ENCODE measurements at regions not wholly inside any gene's neighbourhood (a gene's known extent, or its start where the extent isn't known, plus 50 kb on each side); places are given as distances from the start of the nearest gene placed in this dataset.
"Not testable (repeated sequence)": the region's sequence is repeated elsewhere in the genome, so short reads cannot be mapped to it uniquely, and the experiment has no call there.

GRCh38 chr13:54110597-54110996 is 1082.0 kb downstream of the OLFM4 start:
- Histone ChIP-seq H3K27me3 (no peaks in the 10 kb centered on the region), H3K27ac (no peak overlapping the region), H3K4me1 (no peaks in the 10 kb centered on the region), H3K36me3 (no peaks in the 10 kb centered on the region), H3K9me3 (no peaks in the 10 kb centered on the region), H3K4me3 (no peak overlapping the region)
- DNase-seq (no peak), ATAC-seq (no peak)
- intact Hi-C loops (cut with DNase I) = no loop called here
- TF ChIP-seq CTCF (IDR thresholded peaks at IDR 0.05) (no peak), POLR2A (IDR thresholded peaks at IDR 0.05) (no peak)

DNA sequence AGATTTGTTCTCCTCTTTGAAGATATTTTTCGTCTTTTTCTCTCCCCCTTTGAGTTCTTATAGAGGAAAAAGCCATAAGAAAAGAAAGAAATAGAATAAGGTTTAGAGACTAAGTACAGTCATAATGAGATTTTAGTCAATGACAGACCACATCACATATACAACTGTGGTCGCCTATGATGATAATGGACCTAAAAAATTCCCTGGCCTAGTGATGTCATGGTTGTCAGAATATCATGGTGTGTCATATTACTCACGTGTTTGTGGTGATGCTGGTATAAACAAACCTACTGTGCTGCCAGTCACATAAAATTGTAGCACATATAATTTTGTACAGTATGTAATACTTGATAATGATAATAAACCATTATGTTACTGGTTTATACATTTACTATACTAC is 1096.1 kb downstream of the OLFM4 start:
- Histone ChIP-seq H3K4me1 (no peaks in the 10 kb centered on the region), H3K36me3 (no peaks in the 10 kb centered on the region), H3K9me3 (no peaks in the 10 kb centered on the region), H3K4me3 (no peak overlapping the region), H3K27ac (no peak overlapping the region), H3K27me3 (no peaks in the 10 kb centered on the region)
- TF ChIP-seq CTCF (IDR thresholded peaks at IDR 0.05) (no peak), POLR2A (IDR thresholded peaks at IDR 0.05) (no peak)
- intact Hi-C loops (cut with DNase I) = no loop called here
- DNase-seq (no peak), ATAC-seq (no peak)
- WGBS, 4 donors = 65 to 71% (median 67%) methylated on average over 3 of the region's 3 CpGs

DNA sequence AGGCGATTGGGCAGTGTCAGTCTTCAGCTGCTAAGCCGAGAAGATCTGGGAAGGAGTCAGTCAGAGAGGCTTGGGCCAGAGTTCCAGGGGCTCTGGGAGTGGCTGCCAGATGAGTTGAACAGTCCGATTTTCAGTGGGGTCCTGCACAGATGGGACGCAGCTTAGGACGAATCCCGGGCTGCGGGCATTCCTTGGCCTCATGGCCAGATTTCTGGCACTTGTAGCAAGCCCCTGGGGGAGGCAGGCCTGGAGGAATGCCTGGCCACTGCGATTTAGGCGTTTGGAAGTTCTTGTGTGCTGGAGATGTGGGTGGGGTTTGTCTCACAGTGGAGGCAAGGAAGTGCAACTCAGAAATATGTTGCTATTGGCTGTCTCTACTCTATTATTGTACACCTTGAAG is 1102.3 kb downstream of the OLFM4 start:
- ATAC-seq; H3K36me3 ChIP-seq; DNase-seq; H3K4me3 ChIP-seq; H3K27ac ChIP-seq; intact Hi-C loops (cut with DNase I); H3K27me3 ChIP-seq; H3K9me3 ChIP-seq; H3K4me1 ChIP-seq: not testable (repeated sequence)
- 65 to 79% (median 74%) methylated on average over 9 of the region's 9 CpGs for WGBS, 4 donors

DNA sequence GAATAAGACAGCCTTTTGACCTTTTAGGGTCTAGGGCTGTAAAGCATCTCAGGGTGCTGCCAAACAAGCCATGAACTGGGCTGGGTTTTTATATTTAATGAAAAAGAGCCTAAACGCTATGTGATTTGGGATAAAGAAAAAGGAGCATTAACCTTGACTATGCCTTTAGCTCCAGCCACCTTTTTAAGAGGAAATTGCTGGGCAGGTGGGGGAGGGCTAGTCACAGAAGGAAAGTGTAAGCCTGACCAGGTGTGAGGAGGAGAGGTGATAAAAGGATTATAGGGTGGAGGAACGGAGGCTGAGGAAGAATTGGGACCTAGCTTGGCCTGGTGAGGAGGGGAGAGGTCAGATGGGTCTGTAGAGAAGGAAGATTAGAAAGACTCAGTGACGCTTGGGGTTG is 1102.8 kb downstream of the OLFM4 start:
- H3K27me3 ChIP-seq; intact Hi-C loops (cut with DNase I); H3K36me3 ChIP-seq; H3K4me3 ChIP-seq; ATAC-seq; H3K4me1 ChIP-seq; H3K9me3 ChIP-seq; DNase-seq; H3K27ac ChIP-seq: not testable (repeated sequence)
- 62 to 71% (median 69%) methylated on average over 3 of the region's 3 CpGs for WGBS, 4 donors

DNA sequence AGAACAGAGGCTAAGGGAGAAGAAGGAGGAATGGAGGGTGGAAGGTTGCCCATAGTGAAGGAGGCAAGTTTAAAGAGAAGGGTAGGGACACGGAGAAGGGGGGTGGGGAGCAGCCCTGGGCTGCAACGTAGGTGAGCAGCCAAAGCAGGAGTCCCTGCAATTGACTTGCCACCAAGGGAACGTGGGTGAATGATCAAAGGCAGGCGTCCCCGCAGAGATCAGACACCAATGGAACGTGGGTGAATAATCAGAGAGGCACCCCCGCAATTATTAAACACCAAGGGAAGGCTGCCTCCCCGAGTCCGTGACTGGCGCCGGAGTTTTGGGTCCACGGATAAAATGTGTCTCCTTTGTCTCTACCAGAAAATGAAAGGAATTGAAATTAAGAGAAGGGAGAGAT is 1103.5 kb downstream of the OLFM4 start:
- H3K27me3 ChIP-seq; H3K4me3 ChIP-seq; H3K4me1 ChIP-seq; H3K27ac ChIP-seq; DNase-seq; H3K36me3 ChIP-seq; ATAC-seq; H3K9me3 ChIP-seq; intact Hi-C loops (cut with DNase I): not testable (repeated sequence)
- WGBS, 4 donors = 88 to 92% (median 91%) methylated on average over 12 of the region's 12 CpGs

GRCh38 chr13:54132720-54133119 is 1104.1 kb downstream of the OLFM4 start:
- H3K4me1 ChIP-seq; H3K36me3 ChIP-seq; intact Hi-C loops (cut with DNase I); H3K27ac ChIP-seq; DNase-seq; H3K4me3 ChIP-seq; H3K27me3 ChIP-seq; ATAC-seq; H3K9me3 ChIP-seq: not testable (repeated sequence)
- 78 to 84% (median 81%) methylated on average over 9 of the region's 9 CpGs for WGBS, 4 donors

Measured in heart left ventricle (tissue), 16 donors.